Esophagus mucosa (tissue), 1 donor: ENCODE measurements at regions not wholly inside any gene's neighbourhood (a gene's known extent, or its start where the extent isn't known, plus 50 kb on each side); places are given as distances from the start of the nearest gene placed in this dataset.

Experiments
- ATAC-seq: fragments of 200-7000 bp; cut with Tn5 transposase; one replicate; pipeline ENCODE4 v1.9.1; 2020
- donor health status: DM: yes; HTN: yes; CAD: no.

GRCh38 chr4:162727232-162727631 is 439.5 kb downstream of the NAF1 start:
- ATAC-seq = no peak

GRCh38 chr4:162715401-162715800 is 451.3 kb downstream of the NAF1 start:
- ATAC-seq = no peak

- no peak for ATAC-seq
These were observed 458.7 kb downstream of the NAF1 start for GRCh38 chr4:162707962-162708361.

GRCh38 chr4:162706632-162707031 is 460.1 kb downstream of the NAF1 start:
- ATAC-seq = no peak

- no peak for ATAC-seq
These were observed 460.6 kb downstream of the NAF1 start for GRCh38 chr4:162706051-162706450.

- no peak for ATAC-seq
These were observed 461.4 kb downstream of the NAF1 start for GRCh38 chr4:162705130-162705803.

GRCh38 chr4:162700815-162701361 is 465.8 kb downstream of the NAF1 start:
- no peak for ATAC-seq

- no peak for ATAC-seq
These were observed 466.3 kb downstream of the NAF1 start for GRCh38 chr4:162700358-162700757.

- ATAC-seq = no peak
These were observed 467.1 kb downstream of the NAF1 start for GRCh38 chr4:162699629-162700028.

GRCh38 chr4:162685410-162685809 is 481.3 kb downstream of the NAF1 start:
- no peak for ATAC-seq

GRCh38 chr4:162684998-162685397 is 481.7 kb downstream of the NAF1 start:
- no peak for ATAC-seq

- no peak for ATAC-seq
These were observed 482.4 kb downstream of the NAF1 start for GRCh38 chr4:162684371-162684700.

- peak; percentile 86 for ATAC-seq
These were observed 482.9 kb downstream of the NAF1 start for GRCh38 chr4:162683659-162684370.

GRCh38 chr4:162682651-162683050 is 484.0 kb downstream of the NAF1 start:
- no peak for ATAC-seq

- ATAC-seq = no peak
These were observed 485.5 kb downstream of the NAF1 start for GRCh38 chr4:162681212-162681611.

- ATAC-seq = no peak
These were observed 491.0 kb downstream of the NAF1 start for GRCh38 chr4:162675661-162676060.

- ATAC-seq = no peak
These were observed 498.1 kb upstream of the FSTL5 start for GRCh38 chr4:162661913-162662312.

- peak; percentile 55 for ATAC-seq
These were observed 495.9 kb upstream of the FSTL5 start for GRCh38 chr4:162659716-162660115.

GRCh38 chr4:162657966-162658365 is 494.2 kb upstream of the FSTL5 start:
- no peak for ATAC-seq

GRCh38 chr4:162650166-162650565 is 486.4 kb upstream of the FSTL5 start:
- no peak for ATAC-seq

- ATAC-seq = no peak
These were observed 481.6 kb upstream of the FSTL5 start for GRCh38 chr4:162645381-162645780.

- ATAC-seq = no peak
These were observed 480.5 kb upstream of the FSTL5 start for GRCh38 chr4:162644346-162644745.

- no peak for ATAC-seq
These were observed 476.4 kb upstream of the FSTL5 start for GRCh38 chr4:162640152-162640551.

GRCh38 chr4:162634390-162634789 is 470.6 kb upstream of the FSTL5 start:
- no peak for ATAC-seq
